ENCODE measurements at regions not wholly inside any gene's neighbourhood (a gene's known extent, or its start where the extent isn't known, plus 50 kb on each side); places are given as distances from the start of the nearest gene placed in this dataset.
"Not testable (repeated sequence)": the region's sequence is repeated elsewhere in the genome, so short reads cannot be mapped to it uniquely, and the experiment has no call there.

GRCh38 chr11:44454666-44455065, 110.8 kb upstream of the CD82 start:
- FAIRE-seq = no peak

DNA sequence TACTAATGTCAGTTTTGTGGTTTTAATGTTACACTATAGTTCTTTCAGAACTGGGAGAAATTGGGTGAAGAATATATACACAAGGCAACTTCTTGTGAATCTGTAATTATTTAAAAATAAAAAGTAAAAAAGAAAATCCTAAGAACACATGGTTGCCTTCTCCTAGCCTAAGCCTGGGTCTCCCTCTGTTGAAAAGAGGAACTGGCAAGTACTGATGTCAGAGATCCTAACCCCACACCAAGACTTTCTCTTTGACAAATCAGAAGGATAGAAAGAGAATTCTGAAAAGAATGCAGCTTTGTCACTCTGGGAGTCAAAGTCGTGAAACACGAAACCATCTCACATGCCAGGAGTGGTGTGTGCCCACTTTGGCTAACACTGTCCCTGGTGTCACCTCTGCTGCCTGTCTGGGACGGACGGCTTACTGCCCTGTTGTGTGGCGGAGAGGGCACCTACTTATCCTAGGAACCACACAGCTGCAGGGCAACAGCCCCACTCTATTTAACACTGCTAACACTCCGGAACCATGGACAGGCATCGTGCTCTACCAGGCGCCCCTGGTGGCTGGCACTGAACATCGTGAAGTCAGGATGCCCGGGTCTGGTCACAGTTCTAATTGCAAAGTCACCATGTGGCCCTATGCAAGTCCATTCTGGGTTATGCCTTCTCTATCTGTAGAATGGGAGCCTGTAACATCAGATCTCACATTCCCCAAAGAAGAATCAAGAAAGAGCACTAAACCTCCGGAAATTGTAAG, 108.7 kb upstream of the CD82 start:
- no peak for FAIRE-seq

- no peak for FAIRE-seq
Measured at GRCh38 chr11:44457862-44458261, 107.6 kb upstream of the CD82 start.

DNA sequence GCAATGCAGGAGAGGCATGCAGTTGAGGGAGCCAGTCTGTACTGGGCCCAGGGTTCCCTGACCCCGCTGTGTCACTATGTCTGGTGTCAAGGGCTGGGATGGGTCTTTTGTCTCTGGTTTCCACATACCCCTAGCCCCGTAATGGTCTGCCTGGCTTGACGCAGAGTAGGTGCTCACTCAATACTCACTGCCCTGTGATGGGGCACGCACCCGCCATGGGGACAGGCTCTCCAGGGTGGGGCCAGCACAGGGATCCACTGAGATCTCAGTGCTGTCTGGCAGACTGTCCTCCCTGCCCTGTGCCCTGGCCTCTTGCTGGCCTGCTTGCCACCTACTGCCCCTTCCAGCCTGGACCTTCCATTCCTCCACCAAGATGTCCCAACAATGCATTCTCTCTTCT, 101.7 kb upstream of the CD82 start:
- no peak for FAIRE-seq

DNA sequence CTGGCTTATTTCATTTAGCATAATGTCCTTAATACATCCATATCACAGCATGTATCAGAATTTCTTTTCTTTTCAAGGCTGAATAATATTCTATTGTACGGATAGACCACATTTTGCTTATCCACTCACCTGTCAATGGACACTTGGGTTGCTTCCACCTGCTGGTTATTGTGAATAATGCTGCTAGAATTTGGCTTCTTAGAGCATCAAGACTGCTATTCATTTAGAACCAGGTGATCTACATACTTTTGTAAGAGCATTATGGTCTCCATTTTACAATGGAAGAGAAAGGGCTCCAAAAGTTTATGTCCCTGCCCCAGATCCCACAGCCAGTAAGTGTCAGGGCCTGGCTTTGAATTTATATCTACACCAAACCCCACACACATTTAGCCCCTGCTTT, 100.7 kb upstream of the CD82 start:
- FAIRE-seq = no peak

GRCh38 chr11:44466531-44467205, 98.8 kb upstream of the CD82 start:
- no peak for FAIRE-seq

DNA sequence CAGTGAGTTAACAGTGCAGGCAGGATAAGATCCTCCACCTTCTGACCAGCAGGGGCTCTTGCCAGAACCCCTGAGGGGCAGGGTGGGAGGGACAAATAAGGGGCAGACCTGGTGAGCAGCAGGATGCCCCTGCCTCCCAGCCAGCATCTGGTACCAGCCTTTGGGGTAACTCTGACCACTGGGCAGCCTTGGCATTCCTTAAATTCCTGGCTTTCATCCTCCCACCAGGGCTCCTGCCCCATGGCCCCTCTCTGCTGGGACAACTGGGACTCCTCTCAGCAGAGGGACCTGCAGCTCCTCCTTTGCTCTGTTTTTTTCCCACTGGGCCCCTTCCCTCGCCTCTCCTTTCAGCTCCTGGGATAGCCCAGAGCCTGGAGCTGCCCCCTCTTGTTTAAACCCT, 98.0 kb upstream of the CD82 start:
- FAIRE-seq = no peak

DNA sequence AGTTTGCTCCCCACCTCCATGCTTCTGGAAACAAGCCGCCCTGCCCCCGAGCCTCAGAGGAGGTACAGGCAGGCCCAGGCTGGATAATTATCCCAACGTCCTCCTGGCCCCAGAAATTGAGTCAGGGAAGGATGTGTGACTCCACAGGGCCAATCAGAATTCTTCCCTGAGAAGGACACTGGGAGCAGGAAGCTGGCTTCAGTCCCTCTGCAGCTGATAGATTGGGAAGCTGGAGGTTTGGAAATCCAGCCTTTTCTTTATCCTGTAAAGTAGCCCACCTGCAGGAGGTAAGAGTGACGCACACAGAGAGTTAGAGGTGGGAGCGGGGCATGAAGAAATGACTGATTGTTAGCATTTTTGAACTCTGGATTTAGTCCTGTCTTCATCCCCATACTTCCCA, 97.5 kb upstream of the CD82 start:
- no peak for FAIRE-seq

DNA sequence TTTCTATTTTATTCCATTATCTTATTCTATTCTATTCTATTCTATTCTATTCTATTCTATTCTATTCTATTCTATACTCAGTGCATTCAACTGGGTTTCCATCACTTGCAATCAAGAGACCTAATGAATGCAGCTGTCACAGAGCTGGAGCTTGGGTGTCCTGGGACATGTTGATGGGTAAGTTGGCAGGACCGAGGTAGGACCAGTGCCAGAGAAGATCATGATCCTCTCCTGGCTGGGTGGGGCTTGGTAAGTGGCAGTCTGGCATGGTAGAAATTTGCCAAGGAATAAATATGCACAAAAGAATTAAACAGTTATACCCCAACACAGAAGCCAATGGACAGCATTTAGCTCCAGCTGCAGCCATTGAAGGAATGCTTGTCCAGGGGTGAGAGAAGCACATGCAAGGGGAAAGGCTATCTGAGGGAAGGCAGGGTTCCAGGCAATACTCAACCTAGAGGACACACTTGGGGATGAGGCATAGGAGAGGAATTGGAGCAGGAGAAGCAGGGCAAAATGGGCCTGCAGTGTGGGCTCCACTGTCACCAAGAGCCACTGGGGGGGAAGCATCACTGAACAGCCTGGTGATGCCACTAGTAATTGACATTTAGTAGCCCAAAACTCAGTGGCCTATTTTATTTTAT, 97.0 kb upstream of the CD82 start:
- FAIRE-seq = no peak

DNA sequence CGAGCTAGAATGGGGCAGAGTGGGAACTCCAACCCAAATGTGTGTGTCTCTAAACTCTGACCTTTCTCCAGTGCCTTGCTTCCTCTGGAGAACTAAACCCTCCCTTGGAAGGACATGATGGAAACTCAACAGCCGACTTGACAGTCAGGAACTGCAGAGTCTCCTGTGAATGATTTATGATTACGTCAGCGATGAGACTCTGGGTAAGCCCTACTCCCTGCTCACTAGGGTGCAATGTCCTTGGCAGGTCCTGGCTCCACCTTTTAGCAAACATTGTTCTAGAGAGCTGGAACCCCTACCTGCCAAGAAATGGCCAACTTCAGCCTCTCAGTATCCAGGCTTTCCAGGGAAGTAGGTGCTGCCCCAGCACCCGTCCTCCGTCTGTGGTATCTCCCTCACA, 96.1 kb upstream of the CD82 start:
- no peak for FAIRE-seq

GRCh38 chr11:44470854-44471253, 94.6 kb upstream of the CD82 start:
- no peak for FAIRE-seq

DNA sequence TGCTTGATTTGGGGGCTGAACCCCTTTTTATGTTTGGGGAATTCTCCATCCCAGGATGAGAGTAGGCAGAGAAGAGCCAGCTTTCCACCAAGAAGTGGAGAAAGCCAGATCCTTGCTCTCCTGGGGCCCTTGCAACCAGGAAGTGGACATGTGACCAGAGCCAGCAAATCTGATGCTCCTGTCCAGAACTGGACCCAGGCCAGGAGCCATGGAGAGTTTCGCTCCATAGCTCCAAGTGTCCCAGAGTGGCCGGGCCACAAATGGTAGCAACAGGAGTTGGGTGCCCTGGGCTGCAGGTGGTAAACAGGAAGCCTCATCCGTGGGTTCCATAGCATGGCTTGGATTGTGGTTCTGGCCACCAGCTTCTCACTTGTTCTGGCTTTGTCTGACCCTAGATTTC, 93.9 kb upstream of the CD82 start:
- FAIRE-seq = no peak

DNA sequence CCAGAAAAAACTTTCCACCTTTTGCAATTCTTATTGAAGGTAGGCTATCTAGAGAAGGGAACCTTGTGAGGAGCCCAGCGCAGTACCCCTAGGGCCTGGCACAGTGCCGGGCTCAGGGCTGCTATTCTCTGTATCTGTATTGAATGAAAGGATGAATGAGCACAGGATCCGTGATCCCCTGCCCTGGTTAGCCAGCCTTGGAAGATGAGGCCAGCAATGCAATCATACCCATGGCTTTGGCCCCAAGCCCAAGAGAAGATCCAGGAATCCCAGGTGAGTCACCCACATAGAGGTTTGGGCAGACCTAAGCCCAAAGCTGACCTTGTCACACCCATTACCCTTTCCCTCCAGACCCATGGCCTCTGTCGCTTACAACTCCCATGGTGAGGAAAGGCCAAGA, 92.5 kb upstream of the CD82 start:
- FAIRE-seq = no peak

- no peak for FAIRE-seq
Measured at GRCh38 chr11:44474702-44475101, 90.8 kb upstream of the CD82 start.

GRCh38 chr11:44475114-44475686, 90.3 kb upstream of the CD82 start:
- no peak for FAIRE-seq

- not testable (repeated sequence) for FAIRE-seq
Measured at GRCh38 chr11:44482338-44482737, 83.1 kb upstream of the CD82 start.

GRCh38 chr11:44483919-44484610, 81.4 kb upstream of the CD82 start:
- no peak for FAIRE-seq

DNA sequence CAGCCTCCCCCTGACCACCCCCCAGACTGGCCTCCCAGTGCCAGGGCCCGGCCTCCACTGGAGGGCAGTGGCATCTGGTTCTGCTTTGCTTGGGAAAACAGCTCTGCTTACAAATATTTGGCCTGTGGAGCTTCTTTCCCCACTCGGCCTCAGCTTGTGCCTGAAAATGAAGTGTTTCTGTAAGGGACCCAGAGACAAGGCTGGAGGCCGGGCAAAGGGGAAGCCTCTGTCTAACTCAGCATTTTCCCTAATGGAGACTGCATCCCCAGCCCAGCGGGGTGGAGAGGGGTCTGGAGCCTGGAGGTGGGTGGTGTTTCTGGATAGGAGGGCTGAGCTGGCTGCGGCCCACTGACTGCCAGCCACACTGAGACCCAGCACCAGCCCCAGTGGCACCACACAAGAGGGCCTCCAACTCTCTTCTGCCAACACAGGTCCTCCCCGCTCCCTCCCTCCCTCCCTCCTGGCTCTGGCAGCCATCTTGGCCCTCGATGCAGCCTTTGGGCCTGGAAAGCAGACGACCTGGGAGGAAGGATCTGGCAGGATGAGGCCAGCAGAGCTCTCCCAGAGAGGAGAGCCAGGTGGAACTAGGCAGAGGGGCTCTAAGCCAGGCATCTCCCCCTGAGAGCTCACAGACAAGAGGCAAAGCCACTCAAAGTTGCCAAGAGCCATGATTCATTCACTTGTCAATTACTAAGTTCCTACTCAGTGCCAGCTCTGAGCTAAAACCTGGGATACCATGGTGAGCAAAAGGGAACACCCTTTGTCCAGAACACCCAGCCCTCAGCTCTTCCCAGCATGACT, 77.1 kb upstream of the CD82 start:
- no peak for FAIRE-seq

GRCh38 chr11:44493383-44493782, 72.1 kb upstream of the CD82 start:
- no peak for FAIRE-seq

- FAIRE-seq = no peak
Measured at GRCh38 chr11:44493930-44494329, 71.5 kb upstream of the CD82 start.

- FAIRE-seq = no peak
Measured at GRCh38 chr11:44494785-44495184, 70.7 kb upstream of the CD82 start.

- FAIRE-seq = no peak
Measured at GRCh38 chr11:44496391-44496790, 69.1 kb upstream of the CD82 start.

Data from A204.1 (cell line).